HG03521 (cell line): ENCODE measurements at regions not wholly inside any gene's neighbourhood (a gene's known extent, or its start where the extent isn't known, plus 50 kb on each side); places are given as distances from the start of the nearest gene placed in this dataset.

Experiments
- ATAC-seq: cut with Tn5 transposase; IDR thresholded peaks from one replicate; pipeline ENCODE4 v1.9.1; 2021; ENCODE audit warnings: mild to moderate bottlenecking, moderate library complexity; ENCODE audit not compliant: unreplicated experiment

- ATAC-seq: no peak
Observed at GRCh38 chr13:82740442-82740841, 1141.8 kb downstream of the SLITRK1 start.

GRCh38 chr13:82739881-82740280 lies 1142.4 kb downstream of the SLITRK1 start:
- no peak for ATAC-seq

GRCh38 chr13:82729401-82729800 lies 1152.9 kb downstream of the SLITRK1 start:
- ATAC-seq: no peak

GRCh38 chr13:82720986-82721385 lies 1161.3 kb downstream of the SLITRK1 start:
- no peak for ATAC-seq

GRCh38 chr13:82719987-82720386 lies 1162.3 kb downstream of the SLITRK1 start:
- no peak for ATAC-seq

GRCh38 chr13:82717249-82717648 lies 1165.0 kb downstream of the SLITRK1 start:
- no peak for ATAC-seq

DNA sequence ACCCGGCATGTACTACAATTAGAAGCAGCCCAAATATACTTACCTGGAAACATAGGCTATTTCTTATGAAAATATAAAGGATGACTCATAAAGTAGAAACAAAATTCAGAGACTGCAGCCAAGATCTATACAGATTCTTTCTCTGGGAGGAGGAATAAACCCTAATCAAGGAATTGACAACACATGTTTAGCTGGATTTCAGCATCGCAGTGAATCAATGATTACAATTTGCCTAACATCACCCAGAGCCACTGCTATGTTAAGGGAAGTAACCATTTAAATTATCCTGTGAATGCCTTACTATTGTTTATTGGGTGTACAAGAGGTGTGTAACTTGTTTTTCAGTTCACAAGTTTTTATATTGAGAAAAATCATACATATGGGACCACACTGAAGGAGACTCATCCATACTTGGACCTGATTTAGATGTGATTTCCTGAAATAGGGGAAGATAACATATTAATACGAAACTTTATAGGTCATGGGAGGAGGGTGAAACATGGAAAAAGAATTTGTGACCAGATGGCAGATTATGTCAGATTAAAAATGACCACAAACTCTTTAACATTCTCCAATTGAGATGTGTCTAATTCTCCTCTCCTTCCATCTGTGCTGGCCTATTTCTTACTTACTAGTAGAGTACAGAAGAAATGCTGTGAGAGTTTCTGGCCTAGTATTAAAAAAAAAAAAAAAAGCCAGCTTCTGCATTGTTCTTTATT lies 1168.4 kb downstream of the SLITRK1 start:
- no peak for ATAC-seq

GRCh38 chr13:82702513-82702912 lies 1179.8 kb downstream of the SLITRK1 start:
- no peak for ATAC-seq

GRCh38 chr13:82701020-82701419 lies 1181.3 kb downstream of the SLITRK1 start:
- no peak for ATAC-seq

DNA sequence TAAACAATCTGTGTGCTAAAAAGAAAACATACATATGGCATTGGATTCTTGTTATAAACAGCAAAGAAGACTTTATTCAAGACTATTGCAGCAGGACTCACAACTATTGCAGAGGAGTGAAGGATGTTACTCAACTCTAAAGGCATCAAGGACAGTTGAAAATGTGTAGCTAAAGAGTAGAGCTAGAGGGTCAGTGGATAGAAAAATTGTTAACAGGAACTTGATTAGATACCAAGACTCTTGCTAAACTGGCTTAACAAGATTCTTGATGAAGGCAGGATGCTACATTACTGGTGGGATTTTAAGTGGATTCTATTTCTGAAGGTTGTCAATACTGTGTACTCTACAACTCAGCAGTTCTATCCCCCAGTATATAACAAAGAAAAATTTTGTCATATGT lies 1183.3 kb downstream of the SLITRK1 start:
- ATAC-seq: no peak

DNA sequence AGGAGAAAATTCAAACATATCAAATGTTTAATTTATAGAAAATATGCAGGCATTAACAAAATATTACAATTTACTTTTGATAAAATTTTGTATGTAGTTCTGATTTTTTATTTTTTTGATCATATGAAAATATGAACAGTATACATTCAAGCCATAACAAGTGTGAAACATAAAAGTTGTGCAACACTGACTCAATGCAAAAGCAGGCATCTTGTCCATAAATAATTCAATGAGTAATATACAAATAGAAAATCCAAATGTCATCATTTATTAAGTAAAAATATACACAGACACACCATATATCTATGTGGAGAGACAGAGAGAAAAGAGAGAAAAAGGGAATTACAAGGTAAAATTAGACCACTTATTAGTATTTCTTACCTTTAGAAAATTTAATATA lies 1183.9 kb downstream of the SLITRK1 start:
- no peak for ATAC-seq

- no peak for ATAC-seq
Observed at GRCh38 chr13:82693607-82694006, 1188.7 kb downstream of the SLITRK1 start.

- ATAC-seq: no peak
Observed at GRCh38 chr13:82688400-82688994, 1193.8 kb downstream of the SLITRK1 start.

DNA sequence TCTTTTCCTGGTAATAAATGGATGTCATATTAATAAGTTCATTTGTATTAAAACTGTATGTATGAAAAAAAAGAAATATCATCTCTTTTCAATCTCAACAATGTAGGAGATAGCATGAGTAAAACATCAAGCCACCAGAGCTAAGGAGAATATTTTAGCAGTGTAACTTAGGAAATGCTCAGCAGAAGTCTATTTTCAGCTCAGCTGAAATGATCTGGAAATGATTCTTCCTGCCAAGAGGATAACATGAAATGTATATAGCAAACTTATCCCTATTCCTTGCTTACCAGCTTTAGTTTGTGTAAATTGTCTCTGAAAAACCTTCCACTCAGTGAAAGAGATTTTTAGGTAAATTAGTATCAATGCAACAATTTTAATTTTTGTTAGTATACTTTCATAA lies 1194.4 kb downstream of the SLITRK1 start:
- no peak for ATAC-seq

GRCh38 chr13:82681535-82681934 lies 1200.7 kb downstream of the SLITRK1 start:
- ATAC-seq: no peak

GRCh38 chr13:82678052-82678451 lies 1204.2 kb downstream of the SLITRK1 start:
- ATAC-seq: no peak

GRCh38 chr13:82675024-82675423 lies 1207.2 kb downstream of the SLITRK1 start:
- ATAC-seq: no peak

GRCh38 chr13:82674546-82674945 lies 1207.7 kb downstream of the SLITRK1 start:
- ATAC-seq: no peak

DNA sequence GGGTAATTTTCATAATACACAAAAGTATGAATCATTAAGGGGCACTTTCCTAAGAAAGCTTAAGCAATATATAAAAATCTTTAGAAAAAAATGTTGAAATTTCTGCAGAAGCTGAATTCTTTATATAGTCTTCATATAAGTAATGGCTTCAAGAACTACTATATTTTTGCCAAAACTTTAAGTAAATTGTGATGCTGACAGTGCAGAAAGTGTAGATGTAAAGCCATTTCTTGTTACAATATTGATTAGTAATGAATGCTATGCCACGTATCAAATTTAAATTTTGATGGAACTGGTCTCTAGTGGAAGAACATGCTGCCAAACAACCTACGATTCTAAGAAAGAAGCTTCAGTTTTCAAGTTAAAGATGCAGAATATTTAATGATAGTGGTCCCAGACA lies 1210.0 kb downstream of the SLITRK1 start:
- no peak for ATAC-seq

DNA sequence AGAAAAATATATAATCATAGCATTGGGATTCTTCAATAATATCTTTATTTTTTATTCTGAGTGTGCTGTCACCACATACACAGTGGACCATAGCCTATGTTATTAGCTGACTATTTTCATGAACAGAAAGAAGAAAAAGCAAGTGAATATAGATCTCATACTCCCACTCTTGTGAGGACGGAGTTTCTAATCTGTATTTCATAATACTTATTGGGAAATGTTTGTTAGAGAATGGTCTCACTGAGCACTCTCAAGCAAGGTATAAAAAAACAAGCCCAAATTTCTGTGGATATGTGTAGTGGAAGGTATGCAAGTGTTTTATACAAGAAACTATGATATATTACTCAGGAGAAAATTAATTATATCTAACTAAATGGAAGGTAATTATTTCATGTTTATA lies 1218.1 kb downstream of the SLITRK1 start:
- ATAC-seq: no peak

DNA sequence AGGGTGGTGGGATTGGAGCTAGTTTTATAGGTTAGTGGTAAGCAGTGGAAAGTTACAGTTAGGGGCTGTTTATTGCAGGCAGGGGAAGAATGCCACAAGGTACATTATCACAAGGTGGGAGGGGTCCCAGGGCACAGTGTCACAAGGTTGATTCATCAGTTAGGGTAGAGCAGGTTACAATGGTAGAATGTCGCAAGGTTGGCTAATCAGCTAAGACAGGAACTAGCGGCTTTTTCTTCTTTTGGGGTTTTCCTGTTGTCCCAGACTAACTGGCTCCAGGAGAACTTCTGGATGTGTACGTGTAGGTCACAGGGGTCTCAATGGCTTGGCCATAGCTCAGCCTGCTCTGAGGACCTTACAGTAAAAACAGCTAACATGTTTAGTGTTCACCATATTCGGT lies 1221.1 kb downstream of the SLITRK1 start:
- no peak for ATAC-seq

DNA sequence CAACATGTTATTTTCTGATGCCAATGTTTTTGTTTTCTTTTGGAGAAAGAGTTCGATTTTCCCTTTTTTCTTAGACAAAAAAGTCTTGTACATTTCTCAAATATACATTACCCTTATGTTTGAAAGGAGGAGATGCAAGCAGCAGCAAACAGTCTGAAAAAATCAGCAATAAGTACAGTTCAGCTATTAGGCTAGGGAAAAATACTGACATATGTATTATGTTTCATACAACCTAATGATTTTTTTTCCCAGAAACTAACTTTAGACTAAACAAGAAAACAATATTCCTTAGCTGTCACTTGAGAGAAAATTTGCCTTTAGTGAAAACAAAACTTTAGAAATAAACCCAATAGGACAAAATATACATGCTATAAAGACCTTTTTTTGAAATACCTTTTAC lies 1223.5 kb downstream of the SLITRK1 start:
- no peak for ATAC-seq

DNA sequence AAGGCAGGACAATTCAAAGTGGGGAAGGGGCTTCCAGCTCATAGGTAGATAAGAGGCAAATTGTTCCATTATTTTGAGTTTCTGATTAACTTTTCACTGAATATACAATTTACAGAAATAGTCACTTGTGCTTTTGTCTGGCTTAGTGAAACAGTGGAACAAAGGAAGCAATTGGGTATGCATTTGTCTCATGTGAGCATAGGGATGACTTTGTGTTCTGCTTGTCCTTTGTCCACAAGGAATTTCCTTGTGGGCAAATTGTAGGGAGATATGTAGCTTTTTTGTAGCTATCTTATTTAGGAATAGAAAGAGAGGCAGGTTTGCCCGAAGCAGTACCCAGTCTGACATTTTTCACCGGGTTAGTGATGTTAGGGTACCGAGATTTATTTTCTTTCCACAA lies 1224.8 kb downstream of the SLITRK1 start:
- no peak for ATAC-seq
